ENCODE measurements at regions not wholly inside any gene's neighbourhood (a gene's known extent, or its start where the extent isn't known, plus 50 kb on each side); places are given as distances from the start of the nearest gene placed in this dataset.

GRCh38 chr6:29999416-29999815 is 57.1 kb downstream of the HLA-A start:
- TF ChIP-seq CTCF (conservative IDR thresholded peaks at IDR 0.05; ENCODE audit: low read depth, low read length) (no peak), EZH2 (IDR thresholded peaks at IDR 0.05; ENCODE audit: borderline replicate concordance, low read depth, low read length, poor library complexity, severe bottlenecking) (no peak)
